GDM1 (cell line): ENCODE measurements at regions not wholly inside any gene's neighbourhood (a gene's known extent, or its start where the extent isn't known, plus 50 kb on each side); places are given as distances from the start of the nearest gene placed in this dataset.
"Not testable (repeated sequence)": the region's sequence is repeated elsewhere in the genome, so short reads cannot be mapped to it uniquely, and the experiment has no call there.

Experiments used
- DNase-seq: peaks from one replicate; lab custom pipeline; 2025; lab: John Stamatoyannopoulos, UW

DNA sequence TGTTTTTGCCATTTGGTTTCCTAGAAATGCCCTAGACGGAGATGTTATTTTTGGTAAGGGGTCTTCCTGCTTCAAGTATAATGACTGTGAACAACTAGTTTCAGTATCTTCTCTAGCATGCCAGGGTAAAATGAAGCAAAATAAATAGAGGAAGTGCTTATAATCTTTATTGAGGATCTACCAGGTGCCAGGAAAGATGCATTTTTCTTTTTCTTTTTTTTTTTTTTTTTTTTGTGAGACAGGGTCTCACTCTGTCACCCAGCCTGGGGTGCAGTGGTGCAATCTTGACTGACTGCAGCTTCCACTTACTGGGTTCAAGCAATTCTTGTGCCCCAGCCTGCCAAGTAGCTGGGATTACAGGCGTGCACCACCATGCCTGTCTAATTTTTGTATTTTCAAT is 146.6 kb upstream of the GRK3 start:
- not testable (repeated sequence) for DNase-seq

DNA sequence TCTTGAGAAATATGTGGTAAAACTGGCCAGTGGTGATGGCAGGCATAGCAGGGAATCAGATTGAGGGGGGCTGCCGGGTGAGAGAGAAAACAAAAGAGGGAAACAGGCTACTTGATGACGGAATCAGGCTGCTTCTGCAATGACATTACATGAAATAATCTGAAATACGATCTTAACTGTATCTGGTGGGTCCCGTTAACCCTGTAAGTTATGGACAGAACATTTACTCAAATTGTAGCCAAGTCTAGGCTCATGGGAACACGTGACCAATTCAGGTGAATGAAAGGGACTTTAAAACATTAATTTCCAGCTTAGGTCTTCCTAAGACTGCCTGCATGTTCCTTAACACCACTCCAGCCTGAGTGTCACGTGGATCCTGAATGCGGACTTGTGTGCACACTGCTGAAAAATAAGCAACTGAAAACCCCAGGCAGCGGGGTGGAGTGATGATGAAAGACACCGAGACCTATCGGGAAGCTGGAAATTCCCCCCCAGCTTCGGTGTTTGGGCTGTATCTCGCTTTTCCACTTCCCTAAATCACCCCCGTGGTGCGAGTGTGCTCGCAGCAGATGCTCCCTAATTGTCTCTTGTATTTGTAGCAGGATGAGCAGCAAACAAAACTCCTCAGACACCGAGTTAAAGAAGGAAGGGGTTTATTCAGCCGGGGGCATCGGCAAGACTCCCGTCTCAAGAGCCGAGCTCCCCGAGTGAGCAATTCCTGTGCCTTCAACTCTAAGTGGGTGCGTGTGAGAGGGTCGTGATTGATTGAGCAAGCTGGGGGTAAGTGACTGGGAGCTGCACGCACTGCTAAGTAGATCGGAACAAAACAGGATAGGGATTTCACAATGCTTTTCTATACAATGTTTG is 145.0 kb upstream of the GRK3 start:
- DNase-seq, result no peak

- DNase-seq, result not testable (repeated sequence)
These were observed 144.4 kb upstream of the GRK3 start for GRCh38 chr22:25420114-25420441.

- DNase-seq, result no peak
These were observed 144.0 kb upstream of the GRK3 start for GRCh38 chr22:25420471-25420924.

DNA sequence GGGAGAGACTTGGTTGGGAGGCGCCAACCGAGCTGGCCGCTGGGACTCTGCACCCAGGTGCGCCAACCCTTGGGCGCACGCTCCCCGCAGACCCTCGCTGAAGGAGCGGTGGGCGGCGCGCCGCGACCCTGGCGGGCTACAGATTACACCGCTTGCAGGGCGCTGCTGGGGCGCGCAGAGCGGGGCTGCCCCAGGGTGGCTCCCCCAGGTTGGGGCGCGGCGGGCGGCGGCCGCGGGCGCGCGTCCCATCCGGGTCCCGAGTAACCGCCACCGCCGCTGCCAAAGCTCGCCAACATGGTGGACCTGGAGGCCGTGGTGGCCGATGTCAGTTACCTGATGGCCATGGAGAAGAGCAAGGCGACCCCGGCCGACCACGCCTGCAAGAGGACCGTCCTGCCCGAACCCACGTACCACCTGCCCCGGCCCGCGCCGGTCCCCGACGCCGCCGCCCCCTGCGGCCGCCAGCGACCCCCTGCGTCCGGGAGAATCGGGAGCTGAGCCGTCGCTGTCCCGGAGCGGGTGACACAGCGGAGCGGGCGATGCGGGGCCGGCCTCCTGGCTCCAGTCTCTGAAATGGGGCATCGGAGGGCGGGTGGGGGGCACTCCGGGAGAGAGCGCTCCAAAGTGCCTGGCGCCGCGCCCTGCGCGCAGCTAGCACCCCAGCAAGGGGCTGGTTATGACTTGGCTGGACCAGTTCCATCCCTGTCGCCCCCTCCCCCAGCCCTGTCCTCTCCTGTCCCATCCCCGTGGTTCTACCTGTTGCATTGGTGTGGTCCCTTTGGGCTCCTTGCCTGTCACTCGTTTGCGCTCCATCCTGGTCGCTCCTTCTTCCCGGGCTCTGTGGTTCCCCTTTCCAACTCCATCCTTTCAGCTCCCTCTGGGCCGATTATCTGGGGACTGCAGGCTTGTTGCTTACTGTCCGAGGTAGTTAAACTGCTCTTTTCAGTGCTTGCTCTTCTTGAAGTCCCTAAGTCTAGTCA is 143.3 kb upstream of the GRK3 start:
- DNase-seq, result no peak

DNA sequence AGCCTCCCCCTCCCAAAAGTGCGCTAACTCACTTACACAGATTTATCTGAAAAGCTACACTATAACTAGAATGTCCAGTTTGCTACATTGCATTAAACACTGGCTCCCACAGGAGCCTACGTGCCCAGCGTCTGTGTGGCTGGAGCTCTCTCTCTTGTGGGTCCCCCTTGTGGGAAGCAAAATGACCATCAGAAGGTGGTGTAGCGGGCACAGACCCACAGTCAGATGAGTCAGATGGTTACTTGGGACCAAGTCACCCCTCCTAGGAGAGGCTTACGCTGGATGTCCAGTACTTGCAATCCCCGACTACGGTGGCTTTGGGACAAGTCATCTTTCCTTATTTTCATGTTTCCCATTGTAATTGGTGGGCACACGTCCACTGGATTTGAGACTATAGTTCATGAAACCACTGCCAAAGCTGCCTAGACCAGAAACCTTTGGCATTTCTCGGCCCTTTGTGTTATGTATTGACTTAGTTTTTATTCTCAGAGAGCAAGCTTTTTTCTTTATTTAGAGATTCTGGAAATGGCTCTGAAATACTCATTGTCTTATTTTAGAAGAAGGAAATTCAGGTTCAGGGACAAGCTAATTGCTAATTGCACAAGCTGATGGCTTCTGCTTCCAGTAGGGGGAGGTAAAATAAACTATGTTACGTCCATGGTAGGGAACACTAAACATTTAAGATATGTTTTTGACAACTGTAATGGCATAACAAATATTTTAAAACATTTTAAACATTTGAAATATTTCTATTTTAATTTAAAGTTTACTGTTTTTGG is 137.8 kb upstream of the GRK3 start:
- DNase-seq, result not testable (repeated sequence)

DNA sequence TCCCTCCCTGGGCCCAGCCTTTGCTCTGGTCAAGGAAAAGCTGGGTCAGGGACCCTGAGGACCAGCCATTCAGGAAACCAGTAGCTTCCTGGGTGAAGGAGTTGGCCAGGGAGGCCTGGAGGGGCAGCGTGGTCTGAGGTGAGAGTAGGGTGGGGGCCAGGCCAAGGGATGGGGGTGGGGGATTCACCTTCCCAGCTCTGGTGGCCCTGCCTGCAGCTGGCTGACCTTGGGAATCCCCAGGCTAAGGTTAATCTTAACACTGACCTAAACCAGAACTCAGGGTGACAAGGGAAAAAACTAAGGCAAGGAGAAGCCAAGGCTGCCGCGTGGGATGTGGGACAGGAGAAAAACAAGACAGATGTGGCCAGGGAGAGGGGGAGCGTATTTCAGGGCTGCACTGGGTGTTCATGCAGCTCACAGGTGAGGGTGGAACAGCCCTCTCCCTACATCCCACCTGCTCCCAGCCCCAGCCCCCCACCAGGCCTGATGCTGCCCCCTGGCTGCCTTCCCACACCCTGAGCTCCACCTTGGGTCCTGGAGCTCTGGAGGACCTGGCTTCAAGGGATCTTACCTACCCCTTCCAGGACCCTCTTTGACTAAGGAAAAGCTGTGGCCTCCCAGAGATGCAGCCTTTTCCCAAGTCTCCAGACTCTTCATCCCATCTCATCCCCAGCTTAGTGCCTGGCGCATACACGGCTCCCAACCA is 132.7 kb upstream of the GRK3 start:
- DNase-seq, result not testable (repeated sequence)

DNA sequence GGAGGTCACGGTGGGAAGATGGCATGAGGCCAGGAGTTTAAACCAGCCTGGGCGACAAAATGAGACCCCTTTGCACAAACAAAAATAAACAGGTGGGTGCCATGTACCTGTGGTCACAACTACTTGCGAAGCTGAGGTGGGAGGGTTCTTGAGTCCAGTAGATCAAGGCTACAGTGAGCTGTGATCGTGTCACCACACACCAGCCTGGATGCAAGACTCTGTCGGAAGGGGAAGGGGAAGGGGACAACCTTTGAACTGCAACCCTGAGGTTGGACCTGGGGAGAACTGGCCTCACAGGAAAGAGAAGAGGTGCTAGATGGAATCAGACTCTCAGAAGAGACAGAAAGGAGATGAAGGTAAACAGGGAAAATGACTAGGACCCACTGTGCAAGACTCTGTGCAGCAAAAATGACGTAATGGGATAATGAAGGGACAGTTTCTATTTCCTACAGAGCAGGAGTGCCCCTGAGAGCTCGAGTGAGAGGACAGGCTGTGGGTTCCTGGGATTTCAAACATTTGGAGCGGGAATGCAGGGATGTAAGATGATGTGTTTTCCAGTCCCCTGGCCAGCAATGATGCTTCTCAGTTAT is 131.0 kb upstream of the GRK3 start:
- DNase-seq, result not testable (repeated sequence)

DNA sequence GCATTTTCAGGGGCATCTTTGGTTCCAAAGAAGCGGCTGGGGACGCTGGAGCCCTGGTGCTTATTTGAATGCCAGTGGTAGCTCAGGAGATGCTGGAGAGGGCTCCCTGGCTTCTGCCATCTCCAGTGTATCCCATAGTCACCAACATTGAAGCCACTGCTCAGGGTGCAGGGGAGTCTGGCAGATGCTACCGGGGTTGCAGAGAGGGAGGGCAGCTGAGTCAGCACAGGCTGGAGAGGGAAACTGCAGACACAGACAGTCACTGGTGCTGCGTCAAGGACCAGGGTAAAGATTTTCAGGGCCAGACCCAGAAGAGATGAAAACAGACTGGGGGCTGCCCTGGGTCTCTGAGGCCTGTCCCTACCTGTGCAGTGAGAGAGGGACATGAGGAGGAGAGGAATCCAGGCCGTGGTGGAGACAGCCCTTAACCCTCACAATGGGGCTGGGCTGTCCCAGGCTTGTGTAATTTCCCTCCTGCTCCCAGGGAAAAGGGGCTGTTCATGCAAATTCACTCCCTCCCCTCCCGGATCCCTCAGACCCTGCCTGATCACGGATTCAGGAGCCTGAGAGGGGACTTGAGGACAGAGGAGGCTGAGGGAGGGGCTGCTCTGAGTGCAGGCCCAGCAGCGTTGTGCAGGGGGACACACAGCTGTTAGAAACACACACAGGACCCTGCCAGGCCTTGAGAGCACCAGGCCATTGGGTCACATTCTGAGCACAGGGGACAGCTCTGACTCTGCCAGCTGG is 126.9 kb upstream of the GRK3 start:
- no peak for DNase-seq

- DNase-seq, result no peak
These were observed 117.3 kb upstream of the GRK3 start for GRCh38 chr22:25447067-25447685.

DNA sequence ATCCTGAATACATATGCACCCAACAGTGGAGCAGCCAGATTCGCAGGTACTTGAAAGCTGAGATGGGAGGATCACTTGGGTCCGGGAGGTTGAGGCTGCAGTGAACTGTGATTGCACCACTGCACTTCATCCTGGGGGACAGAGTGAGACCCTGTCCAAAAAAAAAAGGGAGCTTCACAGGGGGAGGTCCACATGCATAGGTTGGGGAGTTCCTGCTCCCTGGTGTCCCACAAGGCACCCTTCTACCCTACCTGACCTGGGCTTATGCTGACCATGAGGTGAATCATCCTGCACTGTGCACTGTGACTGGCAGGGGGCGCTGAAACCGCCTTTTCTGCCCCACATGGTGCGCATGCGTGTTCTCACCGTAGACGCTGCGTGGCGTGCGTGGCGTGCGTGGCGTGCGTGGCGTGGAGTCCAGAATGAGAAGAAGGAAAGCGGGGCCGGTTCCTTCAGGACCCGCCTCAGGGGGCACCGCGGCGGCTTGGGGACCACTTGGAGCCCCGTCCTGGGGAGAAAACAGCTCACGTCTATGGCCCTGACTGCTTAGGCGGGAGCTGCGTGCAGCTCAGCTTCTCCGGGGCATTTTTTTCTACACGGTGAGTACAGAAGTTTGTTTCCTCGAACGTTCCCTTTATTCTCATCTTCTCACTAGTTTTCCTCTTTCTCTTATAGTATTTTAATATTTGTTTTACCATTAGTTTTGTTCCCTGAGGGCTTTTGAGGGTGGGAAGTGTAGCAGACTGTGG is 116.6 kb upstream of the GRK3 start:
- DNase-seq, result peak; percentile 80

DNA sequence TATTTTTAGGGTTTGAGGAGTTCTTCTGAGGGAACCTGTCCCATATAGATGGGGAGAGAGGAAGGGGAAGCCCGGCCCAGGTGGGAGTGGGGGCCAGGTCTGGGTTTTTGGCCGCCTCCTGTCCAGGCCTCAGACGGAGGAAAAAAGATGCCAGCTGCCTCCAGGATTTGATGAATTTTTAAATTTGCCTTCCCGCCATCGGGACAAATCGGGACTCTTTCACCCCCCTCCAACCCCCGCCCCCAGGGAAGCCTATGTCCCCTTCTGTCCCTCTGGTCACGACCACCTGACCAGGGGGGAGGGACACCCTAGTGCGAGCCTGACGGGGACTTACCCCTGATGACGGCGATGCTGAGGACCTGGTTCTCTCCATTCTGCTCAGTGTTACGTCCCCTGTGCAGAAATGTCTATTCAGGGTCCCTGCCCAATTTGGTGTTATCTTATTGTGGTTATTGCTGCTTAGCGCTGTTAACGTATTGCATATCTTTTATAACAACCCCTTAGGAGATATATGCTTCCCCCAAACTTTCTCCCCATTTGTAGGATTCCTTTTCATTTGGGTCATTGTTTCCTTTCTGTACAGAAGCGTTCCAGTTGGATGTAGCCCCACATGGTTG is 115.9 kb upstream of the GRK3 start:
- no peak for DNase-seq

DNA sequence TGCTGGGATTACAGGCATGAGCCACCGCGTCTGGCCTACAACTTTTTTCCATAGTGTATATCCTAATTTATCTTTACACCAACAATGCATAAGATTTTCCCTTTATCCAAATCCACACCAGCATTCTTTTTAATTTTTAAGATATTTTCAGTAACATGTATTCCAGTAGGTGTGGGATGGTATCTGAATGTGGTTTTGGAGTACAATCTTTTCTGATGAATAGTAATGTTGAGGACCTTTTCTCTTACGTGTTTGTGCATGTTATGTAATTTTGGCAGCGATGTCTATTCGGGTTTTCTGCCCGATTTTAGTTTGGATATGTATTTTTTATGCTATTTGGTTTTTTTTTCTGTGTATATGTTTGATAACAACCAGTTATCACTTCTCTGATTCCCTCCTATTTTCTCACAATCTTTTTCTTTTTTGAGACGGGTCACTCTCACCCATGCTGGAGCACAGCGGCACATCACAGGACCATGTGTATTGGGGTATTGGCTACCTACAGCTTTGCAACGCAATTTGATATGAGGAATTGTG is 114.6 kb upstream of the GRK3 start:
- DNase-seq, result no peak

DNA sequence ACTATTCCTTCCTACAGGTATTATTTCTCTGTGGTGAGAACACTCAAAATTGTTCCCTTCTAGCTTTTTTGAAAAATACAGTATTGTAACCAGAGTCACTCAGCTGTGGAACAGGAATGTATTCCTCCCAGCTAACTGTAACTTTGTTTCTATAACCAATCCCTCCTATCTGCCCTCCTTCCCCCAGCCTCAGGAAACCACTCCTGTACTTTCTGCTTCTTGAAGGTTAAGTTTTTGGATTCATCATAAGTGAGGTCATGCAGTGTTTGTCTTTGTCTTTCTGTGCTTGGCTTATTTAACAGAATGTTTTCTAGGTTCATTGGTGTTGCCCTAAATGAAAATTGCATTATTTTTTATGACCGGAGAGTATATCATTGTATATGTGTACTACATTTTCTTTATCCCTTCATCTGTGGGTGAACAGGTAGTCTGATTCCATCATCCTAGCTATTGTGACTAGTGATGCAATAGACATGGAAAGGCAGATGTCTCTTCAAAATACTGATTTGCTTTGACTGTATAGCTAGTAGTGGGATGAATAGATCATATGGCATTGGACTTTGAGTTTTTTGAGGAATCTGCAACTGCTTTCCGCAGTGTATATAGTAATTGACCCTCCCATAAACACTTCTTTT is 112.9 kb upstream of the GRK3 start:
- DNase-seq, result no peak

- no peak for DNase-seq
These were observed 112.3 kb upstream of the GRK3 start for GRCh38 chr22:25452116-25452700.

DNA sequence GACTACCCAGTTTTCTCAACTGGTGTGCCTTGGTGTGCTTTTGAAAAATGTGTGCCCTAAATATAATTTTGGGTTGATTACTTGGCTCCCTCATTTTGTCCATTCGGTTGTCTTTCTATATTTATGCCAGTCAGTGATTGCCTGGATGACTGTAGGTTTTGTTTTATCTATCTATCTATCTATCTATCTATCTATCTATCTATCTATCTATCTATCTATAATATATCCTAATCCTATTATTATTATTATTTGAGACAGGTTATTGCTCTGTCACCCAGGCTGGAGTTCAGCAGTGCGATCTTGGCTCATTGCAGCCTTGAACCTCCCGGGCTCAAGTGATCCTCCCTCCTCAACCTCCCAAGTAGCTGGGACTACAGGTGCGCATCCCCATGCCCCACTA is 111.4 kb upstream of the GRK3 start:
- DNase-seq, result no peak

- no peak for DNase-seq
These were observed 110.9 kb upstream of the GRK3 start for GRCh38 chr22:25453557-25453956.
